Osteocyte (in vitro differentiated cells): ENCODE measurements at regions not wholly inside any gene's neighbourhood (a gene's known extent, or its start where the extent isn't known, plus 50 kb on each side); places are given as distances from the start of the nearest gene placed in this dataset.
A peak's percentile ranks its signal among the peaks of the same experiment; 100 is the strongest.

Source experiments
- DNase-seq: peaks from one replicate; pipeline ENCODE4 v3.0.0; 2021; ENCODE audit warnings: mixed read lengths; ENCODE audit not compliant: unreplicated experiment; ENCODE audit errors: extremely low spot score
- H3K27ac Mint-ChIP-seq: one replicate; pipeline ENCODE4 v1.8.0; 2021; ENCODE audit warnings: mild to moderate bottlenecking, mixed read lengths; ENCODE audit not compliant: unreplicated experiment
- H3K27me3 Mint-ChIP-seq: one replicate; pipeline ENCODE4 v1.8.0; 2021; ENCODE audit warnings: mixed read lengths; ENCODE audit not compliant: unreplicated experiment
- H3K36me3 Mint-ChIP-seq: one replicate; pipeline ENCODE4 v1.8.0; 2021; ENCODE audit warnings: mixed read lengths; ENCODE audit not compliant: unreplicated experiment
- H3K4me1 Mint-ChIP-seq: one replicate; pipeline ENCODE4 v1.8.0; 2021; ENCODE audit warnings: mixed read lengths; ENCODE audit not compliant: unreplicated experiment
- H3K4me3 Mint-ChIP-seq: one replicate; pipeline ENCODE4 v1.8.0; 2021; ENCODE audit warnings: mild to moderate bottlenecking, moderate library complexity, mixed read lengths; ENCODE audit not compliant: unreplicated experiment
- H3K9me3 Mint-ChIP-seq: one replicate; pipeline ENCODE4 v1.8.0; 2021; ENCODE audit warnings: mixed read lengths; ENCODE audit not compliant: unreplicated experiment
- CTCF ChIP-seq: fragments of 200-600 bp; sonication (generic); IDR thresholded peaks from 2 replicates; pipeline ENCODE4 v1.5.0; 2021; ENCODE audit warnings: antibody characterized with exemption, mild to moderate bottlenecking, moderate library complexity

DNA sequence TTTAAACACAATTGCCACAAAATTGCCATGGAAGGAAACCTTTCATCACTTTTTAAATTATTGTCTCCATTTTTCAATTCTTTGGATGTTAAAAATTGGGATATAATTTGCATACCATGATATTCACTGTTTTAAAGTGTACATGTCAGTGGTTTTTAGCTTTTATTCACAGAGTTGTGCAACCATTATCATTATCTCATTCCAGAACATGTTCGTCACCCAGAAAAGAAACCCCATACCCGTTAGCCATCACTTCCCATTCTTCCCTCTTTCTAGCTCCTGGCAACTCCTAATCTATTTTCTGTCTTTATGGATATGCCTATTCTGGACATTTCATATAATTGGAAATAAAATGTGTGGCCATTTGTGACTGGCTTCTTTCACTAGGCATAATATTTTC, 260.3 kb upstream of the FERD3L start:
- H3K36me3 Mint-ChIP-seq = no peaks in the 10 kb centered on the region
- H3K9me3 Mint-ChIP-seq = no peaks in the 10 kb centered on the region
- TF ChIP-seq CTCF = no peak
- no peak overlapping the region for H3K4me3 Mint-ChIP-seq
- H3K27me3 Mint-ChIP-seq = no peaks in the 10 kb centered on the region
- H3K27ac Mint-ChIP-seq = peak overlapping the region; percentile 96
- DNase-seq = no peak
- peaks cover 38% of the 10 kb centered on the region for H3K4me1 Mint-ChIP-seq

DNA sequence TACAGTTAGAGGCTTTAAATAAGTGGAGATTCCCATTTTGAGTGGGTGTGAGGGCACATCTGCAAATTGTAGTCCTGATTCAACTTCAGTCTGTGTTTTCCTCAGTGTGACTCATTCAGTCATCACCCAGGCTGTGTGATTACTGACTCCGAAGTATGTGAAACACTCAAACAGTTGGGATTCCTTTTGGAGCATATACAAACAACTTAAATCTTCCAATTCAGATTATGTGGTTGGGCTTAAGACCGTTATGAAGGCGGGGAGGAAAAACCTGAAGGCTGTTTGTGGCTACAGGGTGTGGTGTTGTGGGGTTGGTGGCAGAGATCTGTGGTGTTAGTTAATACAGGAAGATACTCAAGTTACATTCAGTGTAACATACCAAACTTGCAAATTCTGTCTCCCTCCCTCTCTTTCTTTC, 259.7 kb upstream of the FERD3L start:
- TF ChIP-seq CTCF = no peak
- H3K27ac Mint-ChIP-seq = peak overlapping the region; percentile 96
- DNase-seq = no peak
- peaks cover 41% of the 10 kb centered on the region for H3K4me1 Mint-ChIP-seq
- H3K9me3 Mint-ChIP-seq = no peaks in the 10 kb centered on the region
- H3K4me3 Mint-ChIP-seq = peak overlapping the region; percentile 53
- H3K36me3 Mint-ChIP-seq = no peaks in the 10 kb centered on the region
- H3K27me3 Mint-ChIP-seq = no peaks in the 10 kb centered on the region

GRCh38 chr7:19403691-19404090, 258.5 kb upstream of the FERD3L start:
- H3K36me3 Mint-ChIP-seq = no peaks in the 10 kb centered on the region
- no peak overlapping the region for H3K27ac Mint-ChIP-seq
- no peaks in the 10 kb centered on the region for H3K27me3 Mint-ChIP-seq
- H3K9me3 Mint-ChIP-seq = no peaks in the 10 kb centered on the region
- TF ChIP-seq CTCF = no peak
- no peak overlapping the region for H3K4me3 Mint-ChIP-seq
- H3K4me1 Mint-ChIP-seq = peaks cover 46% of the 10 kb centered on the region
- DNase-seq = no peak

- TF ChIP-seq CTCF = no peak
- H3K36me3 Mint-ChIP-seq = no peaks in the 10 kb centered on the region
- peak overlapping the region; percentile 73 for H3K27ac Mint-ChIP-seq
- H3K27me3 Mint-ChIP-seq = no peaks in the 10 kb centered on the region
- DNase-seq = no peak
- H3K4me1 Mint-ChIP-seq = peaks cover 62% of the 10 kb centered on the region
- no peak overlapping the region for H3K4me3 Mint-ChIP-seq
- no peaks in the 10 kb centered on the region for H3K9me3 Mint-ChIP-seq
Measured at GRCh38 chr7:19401461-19401860, 256.2 kb upstream of the FERD3L start.

DNA sequence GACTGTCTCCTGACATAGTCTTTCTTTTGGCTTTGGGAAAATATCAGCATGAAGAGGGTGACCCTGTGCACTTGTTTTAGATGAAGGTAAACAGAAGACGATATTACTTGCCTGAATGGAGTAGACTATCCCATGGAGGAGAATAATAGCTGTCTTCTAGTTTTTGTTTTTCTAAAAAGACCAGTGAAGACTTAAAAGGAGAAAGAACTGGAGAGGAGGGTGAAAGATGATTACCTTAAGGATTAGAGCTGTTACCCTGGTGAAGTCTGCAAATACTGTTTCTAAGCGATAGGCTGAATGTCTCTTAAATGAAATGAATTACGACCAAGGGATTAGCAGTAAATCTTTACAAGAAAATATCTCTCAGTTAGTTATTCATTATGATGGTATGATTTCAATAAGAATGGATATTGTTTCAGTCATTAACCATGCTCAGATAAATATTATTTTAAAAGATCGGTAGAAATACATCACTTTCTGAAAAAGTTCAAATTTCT, 255.6 kb upstream of the FERD3L start:
- H3K9me3 Mint-ChIP-seq = no peaks in the 10 kb centered on the region
- TF ChIP-seq CTCF = no peak
- H3K4me3 Mint-ChIP-seq = no peak overlapping the region
- H3K27ac Mint-ChIP-seq = peak overlapping the region; percentile 73
- peaks cover 58% of the 10 kb centered on the region for H3K4me1 Mint-ChIP-seq
- no peak for DNase-seq
- no peaks in the 10 kb centered on the region for H3K27me3 Mint-ChIP-seq
- no peaks in the 10 kb centered on the region for H3K36me3 Mint-ChIP-seq
